A673 (cell line): ENCODE measurements at regions not wholly inside any gene's neighbourhood (a gene's known extent, or its start where the extent isn't known, plus 50 kb on each side); places are given as distances from the start of the nearest gene placed in this dataset.

ENCODE experiments used
- CTCF ChIP-seq: fragments of 300-800, 200-600 bp; sonication (generic); conservative IDR thresholded peaks from 2 replicates; pipeline ENCODE4 v1.5.1; 2017; ENCODE audit warnings: low read depth, mild to moderate bottlenecking, antibody characterized with exemption, low read length, moderate library complexity, mixed read lengths
- EZH2 ChIP-seq: fragments of 200-600 bp; sonication (generic); IDR thresholded peaks from 2 replicates; pipeline ENCODE4 v1.6.1; 2017; ENCODE audit warnings: borderline replicate concordance, low read depth, mild to moderate bottlenecking, mixed read lengths, antibody characterized with exemption, low read length; ENCODE audit not compliant: poor library complexity, severe bottlenecking

GRCh38 chr5:118580949-118581348 lies 407.4 kb downstream of the DTWD2 start:
- TF ChIP-seq CTCF = no peak
- TF ChIP-seq EZH2 = no peak
